CD4-positive, CD25-positive, alpha-beta regulatory T cell (primary cell): ENCODE measurements at regions not wholly inside any gene's neighbourhood (a gene's known extent, or its start where the extent isn't known, plus 50 kb on each side); places are given as distances from the start of the nearest gene placed in this dataset.
A peak's percentile ranks its signal among the peaks of the same experiment; 100 is the strongest.
"Not testable (repeated sequence)": the region's sequence is repeated elsewhere in the genome, so short reads cannot be mapped to it uniquely, and the experiment has no call there.

ENCODE experiments used
- ATAC-seq, 2 donors: fragments of 150-1000 bp; cut with Tn5 transposase; one replicate each; pipeline ENCODE4 v1.10.0; 2021; ENCODE audit warnings: low read depth in 2 of 2, moderate number of reproducible peaks in 2 of 2, moderate library complexity in 1 of 2
- DNase-seq, 3 donors: peaks; one replicate each; pipeline versions ENCODE4 v3.0.0 to v3.0.0-alpha.2; 2012 to 2022; ENCODE audit warnings: mixed read lengths in 1 of 3
- H3K27ac ChIP-seq: one replicate; pipeline ENCODE4 v1.7.0; 2013; ENCODE audit warnings: mild to moderate bottlenecking, low read length; ENCODE audit not compliant: insufficient read depth, poor library complexity, severe bottlenecking
- H3K27me3 ChIP-seq: one replicate; pipeline ENCODE4 v1.7.0; 2013; ENCODE audit warnings: low read length; ENCODE audit not compliant: control insufficient read depth, insufficient read depth
- H3K36me3 ChIP-seq: one replicate; pipeline ENCODE4 v1.7.0; 2013; ENCODE audit warnings: mild to moderate bottlenecking, low read length, moderate library complexity; ENCODE audit not compliant: control insufficient read depth, insufficient read depth
- H3K4me1 ChIP-seq: 2 replicates; pipeline ENCODE4 v1.7.0; 2013; ENCODE audit warnings: mild to moderate bottlenecking, low read length; ENCODE audit not compliant: insufficient read depth, control insufficient read depth, poor library complexity, severe bottlenecking
- H3K4me3 ChIP-seq: one replicate; pipeline ENCODE4 v1.7.0; 2013; ENCODE audit warnings: low read depth, mild to moderate bottlenecking, low read length, moderate library complexity
- H3K9me3 ChIP-seq, 2 experiments: 1 replicate in 1 of 2; 2 replicates in 1 of 2; pipeline ENCODE4 v1.7.0; 2013; ENCODE audit warnings: low read length in 2 of 2, mild to moderate bottlenecking in 1 of 2, moderate library complexity in 1 of 2; ENCODE audit not compliant: control insufficient read depth in 2 of 2
- H3K27ac Mint-ChIP-seq, 3 donors: one replicate each; pipeline ENCODE4 v1.8.0; 2020 to 2022; ENCODE audit warnings: mild to moderate bottlenecking in 3 of 3, mixed read lengths in 3 of 3, moderate library complexity in 2 of 3
- H3K27me3 Mint-ChIP-seq: one replicate; pipeline ENCODE4 v1.8.0; 2022; ENCODE audit warnings: mild to moderate bottlenecking, mixed read lengths
- H3K36me3 Mint-ChIP-seq: one replicate; pipeline ENCODE4 v1.8.0; 2020; ENCODE audit warnings: mixed read lengths
- H3K4me1 Mint-ChIP-seq, 4 donors: one replicate each; pipeline ENCODE4 v1.8.0; 2020 to 2022; ENCODE audit warnings: mixed read lengths in 4 of 4, mild to moderate bottlenecking in 1 of 4
- H3K4me3 Mint-ChIP-seq, 4 donors: one replicate each; pipeline ENCODE4 v1.8.0; 2020 to 2022; ENCODE audit warnings: mild to moderate bottlenecking in 4 of 4, mixed read lengths in 4 of 4, moderate library complexity in 3 of 4
- H3K9me3 Mint-ChIP-seq, 7 donors: one replicate each; pipeline ENCODE4 v1.8.0; 2020 to 2022; ENCODE audit warnings: mixed read lengths in 7 of 7, mild to moderate bottlenecking in 3 of 7, moderate library complexity in 2 of 7

GRCh38 chr1:82785268-82785790 is 984.6 kb downstream of the ADGRL2 start:
- Histone ChIP-seq H3K4me1 (no peaks in the 10 kb centered on the region), H3K9me3 (no peaks in the 10 kb centered on the region), H3K4me3 (no peak overlapping the region), H3K36me3 (no peaks in the 10 kb centered on the region), H3K27ac (no peak overlapping the region), H3K27me3 (no peaks in the 10 kb centered on the region)
- Mint-ChIP-seq H3K9me3 (peaks cover 0 to 6% (median 2%) of the 10 kb centered on the region in 7 donors), H3K27ac (no peak overlapping the region), H3K4me1 (no peaks in the 10 kb centered on the region), H3K4me3 (no peak overlapping the region), H3K36me3 (no peaks in the 10 kb centered on the region), H3K27me3 (no peaks in the 10 kb centered on the region)
- ATAC-seq (no peak), DNase-seq (no peak)

GRCh38 chr1:82783044-82783443 is 982.3 kb downstream of the ADGRL2 start:
- no peak for ATAC-seq
- Histone ChIP-seq H3K4me3 (no peak overlapping the region), H3K36me3 (no peaks in the 10 kb centered on the region)

GRCh38 chr1:82782599-82782998 is 981.9 kb downstream of the ADGRL2 start:
- peaks cover 0 to 8% (median 2%) of the 10 kb centered on the region in 7 donors for H3K9me3 Mint-ChIP-seq
- Histone ChIP-seq H3K27me3 (no peaks in the 10 kb centered on the region), H3K4me3 (no peak overlapping the region), H3K9me3 (no peaks in the 10 kb centered on the region), H3K36me3 (no peaks in the 10 kb centered on the region), H3K4me1 (no peaks in the 10 kb centered on the region), H3K27ac (no peak overlapping the region)
- DNase-seq (no peak), ATAC-seq (no peak)
- H3K36me3 Mint-ChIP-seq = no peaks in the 10 kb centered on the region
- no peaks in the 10 kb centered on the region for H3K27me3 Mint-ChIP-seq
- no peaks in the 10 kb centered on the region for H3K4me1 Mint-ChIP-seq
- no peak overlapping the region for H3K4me3 Mint-ChIP-seq
- H3K27ac Mint-ChIP-seq = no peak overlapping the region

More at GRCh38 chr1:82783044-82783443, 982.3 kb downstream of the ADGRL2 start:
- Histone ChIP-seq H3K9me3 (no peaks in the 10 kb centered on the region), H3K4me1 (no peaks in the 10 kb centered on the region), H3K27ac (no peak overlapping the region), H3K27me3 (no peaks in the 10 kb centered on the region)
- H3K36me3 Mint-ChIP-seq = no peaks in the 10 kb centered on the region
- H3K27ac Mint-ChIP-seq = no peak overlapping the region
- H3K9me3 Mint-ChIP-seq = peaks cover 0 to 9% (median 2%) of the 10 kb centered on the region in 7 donors
- H3K27me3 Mint-ChIP-seq = no peaks in the 10 kb centered on the region
- no peaks in the 10 kb centered on the region for H3K4me1 Mint-ChIP-seq
- H3K4me3 Mint-ChIP-seq = no peak overlapping the region
- no peak for DNase-seq

- Histone ChIP-seq H3K36me3 (no peaks in the 10 kb centered on the region), H3K27ac (no peak overlapping the region), H3K27me3 (no peaks in the 10 kb centered on the region), H3K4me3 (no peak overlapping the region), H3K9me3 (no peaks in the 10 kb centered on the region), H3K4me1 (no peaks in the 10 kb centered on the region)
- Mint-ChIP-seq H3K9me3 (peaks cover 0 to 6% (median 2%) of the 10 kb centered on the region in 7 donors), H3K4me1 (no peaks in the 10 kb centered on the region), H3K27ac (no peak overlapping the region), H3K36me3 (no peaks in the 10 kb centered on the region), H3K4me3 (no peak overlapping the region), H3K27me3 (no peaks in the 10 kb centered on the region)
- ATAC-seq (no peak), DNase-seq (no peak)
Observed at GRCh38 chr1:82778612-82779011, 977.9 kb downstream of the ADGRL2 start.

GRCh38 chr1:82777240-82777639 is 976.5 kb downstream of the ADGRL2 start:
- H3K36me3 ChIP-seq = no peaks in the 10 kb centered on the region
- no peak overlapping the region for H3K27ac Mint-ChIP-seq
- ATAC-seq = no peak
- no peak overlapping the region for H3K4me3 Mint-ChIP-seq
- H3K4me3 ChIP-seq = no peak overlapping the region
- no peaks in the 10 kb centered on the region for H3K4me1 Mint-ChIP-seq
- H3K27ac ChIP-seq = no peak overlapping the region
- H3K4me1 ChIP-seq = no peaks in the 10 kb centered on the region
- peaks cover 0 to 7% (median 0%) of the 10 kb centered on the region in 7 donors for H3K9me3 Mint-ChIP-seq
- no peak for DNase-seq
- no peaks in the 10 kb centered on the region for H3K27me3 ChIP-seq
- H3K27me3 Mint-ChIP-seq = no peaks in the 10 kb centered on the region
- no peaks in the 10 kb centered on the region for H3K9me3 ChIP-seq
- no peaks in the 10 kb centered on the region for H3K36me3 Mint-ChIP-seq

GRCh38 chr1:82776730-82777129 is 976.0 kb downstream of the ADGRL2 start:
- not testable (repeated sequence) for H3K9me3 Mint-ChIP-seq, H3K27me3 ChIP-seq, H3K36me3 Mint-ChIP-seq, H3K4me1 Mint-ChIP-seq, H3K27me3 Mint-ChIP-seq, H3K27ac Mint-ChIP-seq, H3K27ac ChIP-seq, ATAC-seq, H3K4me1 ChIP-seq, H3K9me3 ChIP-seq, H3K4me3 ChIP-seq, DNase-seq, H3K4me3 Mint-ChIP-seq, H3K36me3 ChIP-seq

- Mint-ChIP-seq H3K27me3 (no peaks in the 10 kb centered on the region), H3K27ac (no peak overlapping the region), H3K4me1 (no peaks in the 10 kb centered on the region), H3K9me3 (peaks cover 0 to 12% (median 3%) of the 10 kb centered on the region in 7 donors), H3K36me3 (no peaks in the 10 kb centered on the region), H3K4me3 (no peak overlapping the region)
- ATAC-seq = no peak
- H3K9me3 ChIP-seq = no peaks in the 10 kb centered on the region
- peak in 1 of 3 donors; percentile 22 for DNase-seq
- H3K4me3 ChIP-seq = no peak overlapping the region
- H3K4me1 ChIP-seq = no peaks in the 10 kb centered on the region
- H3K27me3 ChIP-seq = no peaks in the 10 kb centered on the region
- H3K36me3 ChIP-seq = no peaks in the 10 kb centered on the region
- H3K27ac ChIP-seq = no peak overlapping the region
Observed at GRCh38 chr1:82775406-82776000, 974.8 kb downstream of the ADGRL2 start.

- no peaks in the 10 kb centered on the region for H3K4me1 ChIP-seq
- peaks cover 0 to 7% (median 4%) of the 10 kb centered on the region in 7 donors for H3K9me3 Mint-ChIP-seq
- no peaks in the 10 kb centered on the region for H3K27me3 Mint-ChIP-seq
- no peak overlapping the region for H3K4me3 ChIP-seq
- no peaks in the 10 kb centered on the region for H3K9me3 ChIP-seq
- ATAC-seq = no peak
- no peaks in the 10 kb centered on the region for H3K36me3 ChIP-seq
- no peaks in the 10 kb centered on the region for H3K4me1 Mint-ChIP-seq
- no peaks in the 10 kb centered on the region for H3K27me3 ChIP-seq
- no peaks in the 10 kb centered on the region for H3K36me3 Mint-ChIP-seq
- H3K27ac Mint-ChIP-seq = no peak overlapping the region
- no peak overlapping the region for H3K4me3 Mint-ChIP-seq
- H3K27ac ChIP-seq = no peak overlapping the region
- DNase-seq = no peak
Observed at GRCh38 chr1:82762829-82763532, 962.2 kb downstream of the ADGRL2 start.
